IMR-90 (cell line): ENCODE measurements at regions not wholly inside any gene's neighbourhood (a gene's known extent, or its start where the extent isn't known, plus 50 kb on each side); places are given as distances from the start of the nearest gene placed in this dataset.

Source experiments
- ATAC-seq: fragments of 200-7000 bp; cut with Tn5 transposase; 2 replicates; pipeline ENCODE4 v1.9.1; 2020; ENCODE audit warnings: low read depth, mild to moderate bottlenecking, moderate library complexity
- BruUV-seq: library from RNA; stranded (reverse); fragments of 400-500 nt; replicated peaks from 2 replicates; lab custom pipeline; 2021; lab: Mats Ljungman, UMichigan
- CTCF ChIA-PET: fragments of 300-600 bp; formaldehyde crosslinking; extraction: SDS; loops from one replicate; lab custom pipeline; 2021; ENCODE audit warnings: antibody characterized with exemption; lab: Yijun Ruan, JAX
- POLR2A ChIA-PET: fragments of 300-600 bp; sonication (Branson Sonifier 250); formaldehyde crosslinking; loops from one replicate; lab custom pipeline; 2022; ENCODE audit warnings: antibody characterized with exemption; ENCODE audit not compliant: unreplicated experiment; lab: Charles Lee
- DNase-seq: peaks from one replicate; pipeline ENCODE4 v3.0.0; 2013
- H2AFZ ChIP-seq: replicated peaks from 2 replicates; pipeline ENCODE3; 2013; ENCODE audit warnings: low read length, mild to moderate bottlenecking; ENCODE audit not compliant: poor library complexity
- H2AK5ac ChIP-seq: 2 replicates; pipeline ENCODE4 v1.6.1; 2013; ENCODE audit warnings: low read depth, low read length, inconsistent platforms
- H2AK9ac ChIP-seq: replicated peaks from 2 replicates; pipeline ENCODE3; 2013; ENCODE audit warnings: mild to moderate bottlenecking, low read depth, low read length, moderate library complexity; ENCODE audit not compliant: poor library complexity
- H2BK120ac ChIP-seq: 2 replicates; pipeline ENCODE4 v1.6.1; 2013; ENCODE audit warnings: low read depth, low read length, inconsistent platforms
- H2BK15ac ChIP-seq: 3 replicates; pipeline ENCODE4 v1.6.1; 2013; ENCODE audit warnings: low read depth, low read length, inconsistent platforms
- H2BK20ac ChIP-seq: 2 replicates; pipeline ENCODE4 v1.6.1; 2013; ENCODE audit warnings: low read depth, mild to moderate bottlenecking, inconsistent platforms, low read length, moderate library complexity
- H2BK5ac ChIP-seq: 2 replicates; pipeline ENCODE4 v1.6.1; 2013; ENCODE audit warnings: mild to moderate bottlenecking, low read depth, low read length, inconsistent platforms; ENCODE audit not compliant: poor library complexity, severe bottlenecking
- H3K14ac ChIP-seq: replicated peaks from 2 replicates; pipeline ENCODE4 v1.6.1; 2013; ENCODE audit warnings: low read depth, low read length, inconsistent platforms
- H3K18ac ChIP-seq: 2 replicates; pipeline ENCODE4 v1.6.1; 2013; ENCODE audit warnings: low read depth, low read length, control low read depth
- H3K23ac ChIP-seq: 2 replicates; pipeline ENCODE4 v1.6.1; 2013; ENCODE audit warnings: low read depth, low read length, inconsistent platforms
- H3K27ac ChIP-seq: 2 replicates; pipeline ENCODE4 v1.5.1; 2013; ENCODE audit warnings: mild to moderate bottlenecking, control low read depth, low read length; ENCODE audit not compliant: insufficient read depth
- H3K27me3 ChIP-seq: 2 replicates; pipeline ENCODE4 v1.6.1; 2013; ENCODE audit warnings: low read length; ENCODE audit not compliant: control insufficient read depth, insufficient read depth
- H3K36me3 ChIP-seq: 2 replicates; pipeline ENCODE4 v1.6.1; 2013; ENCODE audit warnings: low read length, mixed read lengths; ENCODE audit not compliant: control insufficient read depth, insufficient read depth
- H3K4ac ChIP-seq: 2 replicates; pipeline ENCODE4 v1.6.1; 2013; ENCODE audit warnings: low read depth, low read length, inconsistent platforms
- H3K4me1 ChIP-seq: 2 replicates; pipeline ENCODE4 v1.6.1; 2013; ENCODE audit warnings: low read length, mixed read lengths; ENCODE audit not compliant: control insufficient read depth, insufficient read depth
- H3K4me2 ChIP-seq: 2 replicates; pipeline ENCODE4 v1.6.1; 2013; ENCODE audit warnings: low read depth, mild to moderate bottlenecking, control low read depth, low read length, moderate library complexity
- H3K4me3 ChIP-seq: 2 replicates; pipeline ENCODE4 v1.5.1; 2013; ENCODE audit warnings: low read depth, mild to moderate bottlenecking, control low read depth, low read length, moderate library complexity; ENCODE audit not compliant: insufficient read depth
- H3K56ac ChIP-seq: 2 replicates; pipeline ENCODE4 v1.6.1; 2013; ENCODE audit warnings: low read length, inconsistent platforms; ENCODE audit not compliant: insufficient read depth; ENCODE audit errors: extremely low read depth
- H3K79me1 ChIP-seq, 2 experiments: 2 replicates each; pipeline ENCODE4 v1.6.1; 2013; ENCODE audit warnings: low read length in 2 of 2, inconsistent platforms in 1 of 2, low read depth in 1 of 2
- H3K9ac ChIP-seq: 2 replicates; pipeline ENCODE4 v1.6.1; 2013; ENCODE audit warnings: low read depth, low read length, control low read depth
- H3K9me1 ChIP-seq: 2 replicates; pipeline ENCODE4 v1.6.1; 2013; ENCODE audit warnings: low read length, inconsistent platforms; ENCODE audit not compliant: insufficient read depth
- H3K9me3 ChIP-seq: 2 replicates; pipeline ENCODE4 v1.6.1; 2013; ENCODE audit warnings: low read length; ENCODE audit not compliant: control insufficient read depth, insufficient read depth
- H4K20me1 ChIP-seq: 2 replicates; pipeline ENCODE4 v1.6.1; 2013; ENCODE audit warnings: low read length, inconsistent platforms; ENCODE audit not compliant: insufficient read depth
- H4K5ac ChIP-seq: 2 replicates; pipeline ENCODE4 v1.6.1; 2013; ENCODE audit warnings: mild to moderate bottlenecking, low read depth, low read length, control low read depth
- H4K8ac ChIP-seq, 2 experiments: 2 replicates each; pipeline ENCODE4 v1.6.1; 2013; ENCODE audit warnings: low read depth in 2 of 2, low read length in 2 of 2, control low read depth in 1 of 2, inconsistent platforms in 1 of 2
- H4K91ac ChIP-seq: 2 replicates; pipeline ENCODE4 v1.6.1; 2013; ENCODE audit warnings: low read depth, low read length, inconsistent platforms; ENCODE audit not compliant: insufficient read depth
- BHLHE40 ChIP-seq: fragments of 150-350 bp; IDR thresholded peaks from 2 replicates; pipeline ENCODE4 v1.6.1; 2016; ENCODE audit warnings: mild to moderate bottlenecking, low read depth, low read length
- CEBPB ChIP-seq: IDR thresholded peaks from 2 replicates; pipeline ENCODE4 v1.6.1; 2012; ENCODE audit warnings: low read depth, low read length, improper control_type of control experiment
- CHD1 ChIP-seq: IDR thresholded peaks from 2 replicates; pipeline ENCODE4 v1.6.1; 2012; ENCODE audit warnings: low read depth, low read length, improper control_type of control experiment
- CTCF ChIP-seq: conservative IDR thresholded peaks from 2 replicates; pipeline ENCODE4 v1.5.1; 2012; ENCODE audit warnings: mild to moderate bottlenecking, low read depth, low read length, improper control_type of control experiment
- ELK1 ChIP-seq: fragments of 150-350 bp; IDR thresholded peaks from 2 replicates; pipeline ENCODE4 v1.6.1; 2016; ENCODE audit warnings: low read depth, mild to moderate bottlenecking, low read length, moderate library complexity, borderline replicate concordance
- FOS ChIP-seq: fragments of 150-350 bp; IDR thresholded peaks from 2 replicates; pipeline ENCODE4 v1.6.1; 2016; ENCODE audit warnings: low read depth, low read length
- MAFK ChIP-seq: IDR thresholded peaks from 2 replicates; pipeline ENCODE4 v1.6.1; 2012; ENCODE audit warnings: low read depth, low read length, improper control_type of control experiment
- MAZ ChIP-seq: IDR thresholded peaks from 2 replicates; pipeline ENCODE4 v1.6.1; 2012; ENCODE audit warnings: low read depth, mild to moderate bottlenecking, low read length, improper control_type of control experiment, moderate library complexity, borderline replicate concordance
- MXI1 ChIP-seq: IDR thresholded peaks from 2 replicates; pipeline ENCODE4 v1.6.1; 2012; ENCODE audit warnings: low read depth, mild to moderate bottlenecking, low read length, moderate library complexity, borderline replicate concordance
- NFE2L2 ChIP-seq: fragments of 150-350 bp; IDR thresholded peaks from 2 replicates; pipeline ENCODE4 v1.6.1; 2016; ENCODE audit warnings: low read depth, mild to moderate bottlenecking, low read length
- POLR2A ChIP-seq: IDR thresholded peaks from 2 replicates; pipeline ENCODE4 v1.6.1; 2012; ENCODE audit warnings: mild to moderate bottlenecking, low read depth, low read length
- RAD21 ChIP-seq: IDR thresholded peaks from 2 replicates; pipeline ENCODE4 v1.6.1; 2012; ENCODE audit warnings: low read length, improper control_type of control experiment
- RCOR1 ChIP-seq: IDR thresholded peaks from 2 replicates; pipeline ENCODE4 v1.6.1; 2012; ENCODE audit warnings: mild to moderate bottlenecking, low read length, improper control_type of control experiment; ENCODE audit not compliant: insufficient replicate concordance
- RFX5 ChIP-seq: IDR thresholded peaks from 2 replicates; pipeline ENCODE4 v1.8.0; 2012; ENCODE audit warnings: low read depth, mild to moderate bottlenecking, low read length, moderate library complexity
- SMC3 ChIP-seq: fragments of 150-350 bp; IDR thresholded peaks from 2 replicates; pipeline ENCODE4 v1.6.1; 2016; ENCODE audit warnings: low read depth, mild to moderate bottlenecking, antibody characterized with exemption, low read length, moderate library complexity
- USF2 ChIP-seq: fragments of 150-350 bp; IDR thresholded peaks from 2 replicates; pipeline ENCODE4 v1.6.1; 2017; ENCODE audit warnings: mild to moderate bottlenecking, antibody characterized with exemption, low read length, low read depth
- WGBS, 2 experiments: methylation state at CpG; one replicate each; pipeline versions ENCODE4 v1.1.5 to v1.1.7; 2013; ENCODE audit warnings: missing lambda C conversion rate in 2 of 2; ENCODE audit not compliant: insufficient read length in 1 of 2; ENCODE audit errors: extremely low coverage in 2 of 2; 5-methylcytosine and 5-hydroxymethylcytosine counted together
- dilution Hi-C: fragments of 300-500 bp; cut with HindIII; formaldehyde crosslinking; loops from one replicate; pipeline ENCODE4 v1.14.3; 2018; ENCODE audit warnings: low sequenced_read_pairs; ENCODE audit not compliant: unreplicated experiment
- in situ Hi-C: fragments of 300-500 bp; cut with MboI; formaldehyde crosslinking; loops from 3 replicates; pipeline ENCODE4 v1.14.3; 2019; ENCODE audit warnings: low sequenced_read_pairs, inconsistent platforms, mixed read lengths
- intact Hi-C: fragments of 100-400 bp; cut with micrococcal nuclease; formaldehyde crosslinking; loops from 2 replicates; pipeline ENCODE4 v1.10.0; 2022

- no peaks in the 10 kb centered on the region for H4K20me1 ChIP-seq
- H3K4me2 ChIP-seq = no peak overlapping the region
- no peak overlapping the region for H3K23ac ChIP-seq
- no CpG with 5 or more reads among the region's 4 CpGs for WGBS, 2 experiments
- H4K5ac ChIP-seq = no peak overlapping the region
- H2BK120ac ChIP-seq = no peak overlapping the region
- dilution Hi-C loops (no loop called here), intact Hi-C loops (no loop called here), in situ Hi-C loops (no loop called here)
- no peaks in the 10 kb centered on the region for H3K9me1 ChIP-seq
- H2BK15ac ChIP-seq = no peak overlapping the region
- H3K14ac ChIP-seq = no peak overlapping the region
- H3K4me1 ChIP-seq = no peaks in the 10 kb centered on the region
- no peak overlapping the region for H2AFZ ChIP-seq
- no peak overlapping the region for H2BK20ac ChIP-seq
- no peaks in the 10 kb centered on the region for H3K36me3 ChIP-seq
- H2AK9ac ChIP-seq = no peak overlapping the region
- H2BK5ac ChIP-seq = no peak overlapping the region
- no peak overlapping the region for H4K91ac ChIP-seq
- H3K79me1 ChIP-seq = no peaks in the 10 kb centered on the region
- DNase-seq (no peak), ATAC-seq (no peak)
- H3K56ac ChIP-seq = no peak overlapping the region
- no peak overlapping the region for H3K27ac ChIP-seq
- no peak overlapping the region for H4K8ac ChIP-seq
- no TSS peak for BruUV-seq
- TF ChIP-seq FOS = no peak
- no peak for TF ChIP-seq RCOR1
- TF ChIP-seq SMC3 = no peak
- no peak for TF ChIP-seq ELK1
- TF ChIP-seq USF2 = no peak
- no peak for TF ChIP-seq MAFK
- no peak for TF ChIP-seq BHLHE40
- TF ChIP-seq MAZ = no peak
- no peak for TF ChIP-seq CEBPB
- TF ChIP-seq NFE2L2 = no peak
- no peak for TF ChIP-seq RFX5
- no peak for TF ChIP-seq MXI1
- TF ChIP-seq POLR2A = no peak
- TF ChIP-seq CHD1 = no peak
- no peak for TF ChIP-seq CTCF
- TF ChIP-seq RAD21 = no peak
- ChIA-PET POLR2A (no interaction called here), CTCF (no interaction called here)
- H3K18ac ChIP-seq = no peak overlapping the region
- no peaks in the 10 kb centered on the region for H3K27me3 ChIP-seq
- H2AK5ac ChIP-seq = no peak overlapping the region
- H3K4ac ChIP-seq = no peak overlapping the region
- H3K9ac ChIP-seq = no peak overlapping the region
- no peak overlapping the region for H3K4me3 ChIP-seq
- peaks cover 25% of the 10 kb centered on the region for H3K9me3 ChIP-seq
These were observed 185.9 kb upstream of the ONECUT1 start for GRCh38 chr15:52975941-52976449.
